B cell (primary cell): ENCODE measurements at regions not wholly inside any gene's neighbourhood (a gene's known extent, or its start where the extent isn't known, plus 50 kb on each side); places are given as distances from the start of the nearest gene placed in this dataset.

Experiments
- ATAC-seq: fragments of 200-7000 bp; cut with Tn5 transposase; one replicate; pipeline ENCODE4 v1.10.0; 2021; ENCODE audit warnings: low read depth, mild to moderate bottlenecking, moderate number of reproducible peaks, moderate library complexity
- CTCF ChIA-PET: fragments of 350-600 bp; sonication (Branson Sonifier 250); formaldehyde crosslinking; loops from one replicate; lab custom pipeline; 2021; ENCODE audit warnings: antibody characterized with exemption, inconsistent platforms; lab: Charles Lee
- POLR2A ChIA-PET: fragments of 350-600 bp; sonication (Branson Sonifier 250); formaldehyde crosslinking; loops from one replicate; lab custom pipeline; 2021; ENCODE audit warnings: antibody characterized with exemption; lab: Charles Lee
- DNase-seq: peaks from one replicate; pipeline ENCODE4 v3.0.0; 2013
- H2AFZ ChIP-seq: 2 replicates; pipeline ENCODE4 v1.6.1; 2012; ENCODE audit warnings: mild to moderate bottlenecking, low read depth, low read length; ENCODE audit not compliant: insufficient read depth, poor library complexity, severe bottlenecking
- H3K27ac ChIP-seq, 2 donors: 1 replicate in 1 of 2; 2 replicates in 1 of 2; pipeline ENCODE4 v1.5.1; 2012 to 2013; ENCODE audit warnings: low read length in 2 of 2, mild to moderate bottlenecking in 2 of 2, moderate library complexity in 1 of 2
- H3K27me3 ChIP-seq, 4 experiments: fragments of 200-600 bp in 1 of 4; sonication (generic) in 1 of 4; replicated peaks in 1 of 4; 1 replicate in 2 of 4; 2 replicates in 2 of 4; pipeline versions ENCODE4 v1.6.1 to v1.7.0; 2013 to 2016; ENCODE audit warnings: low read length in 3 of 4, mild to moderate bottlenecking in 2 of 4, mixed read lengths in 1 of 4, moderate library complexity in 1 of 4; ENCODE audit not compliant: insufficient read depth in 4 of 4, control insufficient read depth in 3 of 4; ENCODE audit errors: control extremely low read depth in 1 of 4
- H3K36me3 ChIP-seq, 2 experiments: replicated peaks in 1 of 2; 1 replicate in 1 of 2; 2 replicates in 1 of 2; pipeline versions ENCODE4 v1.6.1 to v1.7.1; 2013; ENCODE audit warnings: low read length in 1 of 2; ENCODE audit not compliant: insufficient read depth in 2 of 2, control insufficient read depth in 1 of 2; ENCODE audit errors: control extremely low read depth in 1 of 2, extremely low read depth in 1 of 2
- H3K4me1 ChIP-seq, 2 donors: fragments of 200-600 bp in 1 of 2; sonication (generic) in 1 of 2; 1 replicate in 1 of 2; 2 replicates in 1 of 2; pipeline versions ENCODE4 v1.5.1 to v1.6.1; 2013 to 2017; ENCODE audit warnings: low read length in 2 of 2; ENCODE audit not compliant: control insufficient read depth in 2 of 2, insufficient read depth in 2 of 2
- H3K4me2 ChIP-seq: replicated peaks from 2 replicates; pipeline ENCODE3; 2012; ENCODE audit warnings: mild to moderate bottlenecking, low read depth, low read length; ENCODE audit not compliant: poor library complexity, severe bottlenecking
- H3K4me3 ChIP-seq, 5 experiments: fragments of 200-600 bp in 1 of 5; sonication (generic) in 1 of 5; 1 replicate in 3 of 5; 2 replicates in 2 of 5; pipeline versions ENCODE4 v1.5.1 to v1.7.0; 2011 to 2016; ENCODE audit warnings: low read length in 4 of 5, mild to moderate bottlenecking in 4 of 5, low read depth in 2 of 5, control low read depth in 1 of 5, moderate library complexity in 1 of 5; ENCODE audit not compliant: insufficient read depth in 1 of 5; ENCODE audit errors: control extremely low read depth in 1 of 5, extremely low read depth in 1 of 5
- H3K79me2 ChIP-seq: fragments of 200-600 bp; sonication (generic); one replicate; pipeline ENCODE4 v1.6.0; 2016; ENCODE audit warnings: low read length; ENCODE audit not compliant: control insufficient read depth, insufficient read depth
- H3K9ac ChIP-seq: fragments of 200-600 bp; sonication (generic); 2 replicates; pipeline ENCODE4 v1.6.1; 2017; ENCODE audit warnings: mild to moderate bottlenecking, low read length, moderate library complexity
- H3K9me3 ChIP-seq, 3 donors: one replicate each; pipeline versions ENCODE4 v1.6.1 to v1.7.1; 2013; ENCODE audit warnings: low read length in 2 of 3; ENCODE audit not compliant: control insufficient read depth in 2 of 3, insufficient read depth in 1 of 3; ENCODE audit errors: control extremely low read depth in 1 of 3
- H4K20me1 ChIP-seq: 2 replicates; pipeline ENCODE4 v1.6.0; 2012; ENCODE audit warnings: mild to moderate bottlenecking, low read length; ENCODE audit not compliant: insufficient read depth, control insufficient read depth, poor library complexity, severe bottlenecking
- H3K27ac Mint-ChIP-seq: one replicate; pipeline ENCODE4 v1.8.0; 2021; ENCODE audit warnings: mixed read lengths
- H3K27me3 Mint-ChIP-seq: one replicate; pipeline ENCODE4 v1.8.0; 2021; ENCODE audit warnings: mixed read lengths
- H3K4me1 Mint-ChIP-seq: one replicate; pipeline ENCODE4 v1.8.0; 2021; ENCODE audit warnings: mixed read lengths
- H3K4me3 Mint-ChIP-seq: one replicate; pipeline ENCODE4 v1.8.0; 2021; ENCODE audit warnings: mixed read lengths
- H3K9me3 Mint-ChIP-seq: one replicate; pipeline ENCODE4 v1.8.0; 2022; ENCODE audit warnings: mixed read lengths; ENCODE audit not compliant: insufficient read depth
- CTCF ChIP-seq: fragments of 200-600 bp; IDR thresholded peaks from one replicate; pipeline ENCODE4 v1.8.0; 2022; ENCODE audit warnings: antibody characterized with exemption, mild to moderate bottlenecking
- EZH2 ChIP-seq: IDR thresholded peaks from 2 replicates; pipeline ENCODE4 v1.6.1; 2012; ENCODE audit warnings: borderline replicate concordance, low read depth, mild to moderate bottlenecking, moderate library complexity, low read length; ENCODE audit not compliant: insufficient read depth, poor library complexity, severe bottlenecking
- WGBS: methylation state at CpG from one replicate; pipeline ENCODE4 v1.1.5; 2013; ENCODE audit warnings: missing lambda C conversion rate; ENCODE audit not compliant: insufficient coverage; 5-methylcytosine and 5-hydroxymethylcytosine counted together
- intact Hi-C: fragments of 100-400 bp; cut with micrococcal nuclease; formaldehyde crosslinking; loops from one replicate; pipeline ENCODE4 v1.10.0; 2022

DNA sequence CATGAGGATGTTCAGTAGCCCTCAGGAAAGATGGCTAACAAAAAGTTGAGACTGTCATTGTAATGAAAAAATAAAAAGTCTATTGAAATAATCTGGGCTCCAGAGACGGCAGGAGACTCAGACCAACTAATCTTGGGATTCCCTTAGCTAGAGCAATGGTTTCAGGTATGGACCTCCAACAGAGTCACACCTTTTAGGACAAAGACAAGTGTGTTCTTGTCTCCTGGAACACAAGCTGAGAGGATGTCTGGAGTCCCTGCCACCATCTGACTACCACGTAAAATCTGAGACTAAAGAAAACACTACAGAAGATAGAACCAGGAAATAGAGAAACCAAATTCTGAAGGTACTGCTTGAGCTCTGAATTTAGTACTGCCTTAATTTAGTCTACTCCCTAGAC is 103.3 kb upstream of the RBBP8 start:
- Histone ChIP-seq H3K36me3 (no peaks in the 10 kb centered on the region), H3K4me1 (no peaks in the 10 kb centered on the region), H3K9ac (no peak overlapping the region), H2AFZ (no peak overlapping the region), H3K9me3 (no peaks in the 10 kb centered on the region), H3K79me2 (no peaks in the 10 kb centered on the region), H3K27ac (no peak overlapping the region), H3K27me3 (no peaks in the 10 kb centered on the region), H3K4me2 (no peak overlapping the region), H3K4me3 (no peak overlapping the region), H4K20me1 (no peaks in the 10 kb centered on the region)
- Mint-ChIP-seq H3K27ac (no peak overlapping the region), H3K9me3 (no peaks in the 10 kb centered on the region), H3K27me3 (peaks cover 11% of the 10 kb centered on the region), H3K4me1 (no peaks in the 10 kb centered on the region), H3K4me3 (no peak overlapping the region)
- WGBS: 100% methylated on average over 1 of the region's 2 CpGs
- TF ChIP-seq CTCF (no peak), EZH2 (no peak)
- DNase-seq (no peak), ATAC-seq (no peak)
- ChIA-PET CTCF (no interaction called here), POLR2A (no interaction called here)
- intact Hi-C loops: no loop called here

DNA sequence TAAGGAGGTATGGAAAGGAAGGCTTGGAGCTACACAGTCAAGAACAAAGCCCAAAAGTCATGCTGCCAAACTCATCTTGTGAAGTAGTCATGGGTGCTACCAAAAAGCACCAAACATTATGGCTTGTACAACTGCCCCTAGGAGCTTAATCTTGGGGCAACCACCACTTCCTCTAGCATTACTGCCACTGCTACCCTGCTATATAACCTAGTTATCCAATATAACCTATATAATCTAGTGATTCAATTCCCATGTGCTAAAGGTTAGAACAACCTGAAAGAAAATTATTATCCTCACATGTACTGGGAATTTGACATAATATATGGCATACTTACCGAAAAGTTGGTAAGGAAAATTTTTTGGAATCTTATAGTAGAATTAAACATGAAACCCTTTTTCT is 102.6 kb upstream of the RBBP8 start:
- Mint-ChIP-seq H3K27me3 (peaks cover 11% of the 10 kb centered on the region), H3K4me3 (no peak overlapping the region), H3K9me3 (no peaks in the 10 kb centered on the region), H3K4me1 (no peaks in the 10 kb centered on the region), H3K27ac (no peak overlapping the region)
- H3K79me2 ChIP-seq: no peaks in the 10 kb centered on the region
- ChIA-PET POLR2A (no interaction called here), CTCF (no interaction called here)
- no peaks in the 10 kb centered on the region for H4K20me1 ChIP-seq
- no peak for DNase-seq
- no peaks in the 10 kb centered on the region for H3K9me3 ChIP-seq
- intact Hi-C loops: no loop called here
- H2AFZ ChIP-seq: no peak overlapping the region
- H3K36me3 ChIP-seq: no peaks in the 10 kb centered on the region
- H3K27ac ChIP-seq: no peak overlapping the region
- no peaks in the 10 kb centered on the region for H3K27me3 ChIP-seq
- H3K4me3 ChIP-seq: no peak overlapping the region
- no peak for ATAC-seq
- no peaks in the 10 kb centered on the region for H3K4me1 ChIP-seq
- WGBS: no CpG with 5 or more reads among the region's 1 CpG
- TF ChIP-seq EZH2: no peak
- no peak for TF ChIP-seq CTCF
- H3K9ac ChIP-seq: no peak overlapping the region
- no peak overlapping the region for H3K4me2 ChIP-seq
